ENCODE measurements at regions not wholly inside any gene's neighbourhood (a gene's known extent, or its start where the extent isn't known, plus 50 kb on each side); places are given as distances from the start of the nearest gene placed in this dataset.

DNA sequence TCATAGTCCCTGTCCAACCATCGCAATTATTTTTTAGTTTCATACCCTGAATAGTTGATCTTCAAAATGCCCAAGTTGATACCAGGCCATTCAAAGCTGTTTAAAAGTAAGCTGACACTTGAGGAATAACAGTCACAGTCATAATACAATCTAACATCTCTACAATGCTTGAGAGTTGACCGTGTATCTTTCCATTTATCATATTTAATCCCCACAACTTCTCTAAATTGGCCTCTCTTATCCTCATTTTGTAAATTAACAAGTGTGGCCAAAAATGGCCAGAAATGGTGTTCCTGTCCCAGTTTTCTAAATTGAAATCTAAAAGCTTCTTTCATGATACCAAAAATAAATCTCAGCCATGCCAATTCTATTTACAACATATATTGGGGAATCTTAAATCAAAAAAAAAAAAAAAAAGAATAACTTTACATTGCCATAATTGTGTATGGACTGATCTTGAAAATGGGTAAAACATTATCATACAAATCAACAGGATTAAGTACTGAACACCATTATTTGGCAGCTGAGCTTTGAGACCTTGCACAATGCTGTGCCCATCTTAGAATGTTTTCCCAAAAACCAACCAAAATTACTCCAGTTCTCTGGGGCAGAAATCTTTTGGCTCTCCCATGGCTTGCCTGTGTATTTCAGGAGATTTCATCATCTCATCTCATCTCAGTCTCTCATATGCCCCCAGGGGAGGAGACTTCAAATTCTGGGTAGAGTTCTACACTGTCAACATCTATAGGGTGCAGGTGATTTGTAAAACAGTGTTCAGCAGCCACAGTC lies 448.7 kb upstream of the JARID2 start:
- no peaks in the 10 kb centered on the region for H3K9me3 ChIP-seq (ENCODE audit: low read length)
- DNase-seq (ENCODE audit: low spot score) (no peak), ATAC-seq (no peak), FAIRE-seq (no peak)
- no peak overlapping the region for H3K27ac ChIP-seq (ENCODE audit: extremely low read length, insufficient read depth, low read length)
- WGBS (ENCODE audit: low lambda C conversion rate): 39% methylated on average over 2 of the region's 2 CpGs
- BruUV-seq (replicated peaks): no TSS peak
- H3K36me3 ChIP-seq (replicated peaks in 1 of 2; ENCODE audit: control insufficient read depth in 1 of 2, insufficient read depth in 2 of 2, low read length in 2 of 2): no peaks in the 10 kb centered on the region
- no peaks in the 10 kb centered on the region for H4K20me1 ChIP-seq (ENCODE audit: insufficient read depth, low read length)
- H3K4me1 ChIP-seq (ENCODE audit: insufficient read depth, low read length): no peaks in the 10 kb centered on the region
- POLR2A ChIA-PET: no interaction called here
- CTCF ChIA-PET (ENCODE audit: low intra/inter-chr PET ratio, low total read pairs): no interaction called here
- no peak overlapping the region for H3K9ac ChIP-seq (ENCODE audit: insufficient read depth, low read depth, low read length)
- no peak overlapping the region for H3K4me2 ChIP-seq (ENCODE audit: low read depth, low read length)
- in situ Hi-C loops (cut with HindIII; ENCODE audit: extremely low pct_ligation_motif_present, low pct_unique_long_range_greater_than_20kb): no loop called here
- no peaks in the 10 kb centered on the region for H3K27me3 ChIP-seq (ENCODE audit: control insufficient read depth in 1 of 2, insufficient read depth in 2 of 2, low read length in 2 of 2)
- H2AFZ ChIP-seq (ENCODE audit: low read length): no peak overlapping the region
- intact Hi-C loops (cut with micrococcal nuclease; ENCODE audit: unreplicated experiment): no loop called here
- no peaks in the 10 kb centered on the region for H3K79me2 ChIP-seq (ENCODE audit: insufficient read depth, low read length)
- H3K4me3 ChIP-seq (replicated peaks in 1 of 3; ENCODE audit: insufficient read depth in 1 of 3, low read depth in 2 of 3, low read length in 3 of 3): no peak overlapping the region
- TF ChIP-seq SP5 (CRISPR knock-in tag; IDR thresholded peaks at IDR 0.05; ENCODE audit: borderline replicate concordance, low read depth) (no peak), SP2 (CRISPR knock-in tag; IDR thresholded peaks at IDR 0.05) (no peak), ZNF780A (CRISPR knock-in tag; IDR thresholded peaks at IDR 0.05) (no peak), ZFP41 (CRISPR knock-in tag; IDR thresholded peaks at IDR 0.05; ENCODE audit: borderline replicate concordance) (no peak), IKZF4 (CRISPR knock-in tag; IDR thresholded peaks at IDR 0.05; ENCODE audit: borderline replicate concordance, low read depth, not compliant biosample characterization) (no peak), ZNF781 (CRISPR knock-in tag; IDR thresholded peaks at IDR 0.05; ENCODE audit: borderline replicate concordance, not compliant biosample characterization) (no peak), ZNF337 (CRISPR knock-in tag; IDR thresholded peaks at IDR 0.05; ENCODE audit: borderline replicate concordance, low read depth) (no peak)
- TF ChIP-seq, protein P1, sequence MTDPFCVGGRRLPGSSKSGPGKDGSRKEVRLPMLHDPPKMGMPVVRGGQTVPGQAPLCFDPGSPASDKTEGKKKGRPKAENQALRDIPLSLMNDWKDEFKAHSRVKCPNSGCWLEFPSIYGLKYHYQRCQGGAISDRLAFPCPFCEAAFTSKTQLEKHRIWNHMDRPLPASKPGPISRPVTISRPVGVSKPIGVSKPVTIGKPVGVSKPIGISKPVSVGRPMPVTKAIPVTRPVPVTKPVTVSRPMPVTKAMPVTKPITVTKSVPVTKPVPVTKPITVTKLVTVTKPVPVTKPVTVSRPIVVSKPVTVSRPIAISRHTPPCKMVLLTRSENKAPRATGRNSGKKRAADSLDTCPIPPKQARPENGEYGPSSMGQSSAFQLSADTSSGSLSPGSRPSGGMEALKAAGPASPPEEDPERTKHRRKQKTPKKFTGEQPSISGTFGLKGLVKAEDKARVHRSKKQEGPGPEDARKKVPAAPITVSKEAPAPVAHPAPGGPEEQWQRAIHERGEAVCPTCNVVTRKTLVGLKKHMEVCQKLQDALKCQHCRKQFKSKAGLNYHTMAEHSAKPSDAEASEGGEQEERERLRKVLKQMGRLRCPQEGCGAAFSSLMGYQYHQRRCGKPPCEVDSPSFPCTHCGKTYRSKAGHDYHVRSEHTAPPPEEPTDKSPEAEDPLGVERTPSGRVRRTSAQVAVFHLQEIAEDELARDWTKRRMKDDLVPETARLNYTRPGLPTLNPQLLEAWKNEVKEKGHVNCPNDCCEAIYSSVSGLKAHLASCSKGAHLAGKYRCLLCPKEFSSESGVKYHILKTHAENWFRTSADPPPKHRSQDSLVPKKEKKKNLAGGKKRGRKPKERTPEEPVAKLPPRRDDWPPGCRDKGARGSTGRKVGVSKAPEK (CRISPR knock-in tag; IDR thresholded peaks at IDR 0.05; ENCODE audit: borderline replicate concordance): no peak
- TF ChIP-seq, protein P2, sequence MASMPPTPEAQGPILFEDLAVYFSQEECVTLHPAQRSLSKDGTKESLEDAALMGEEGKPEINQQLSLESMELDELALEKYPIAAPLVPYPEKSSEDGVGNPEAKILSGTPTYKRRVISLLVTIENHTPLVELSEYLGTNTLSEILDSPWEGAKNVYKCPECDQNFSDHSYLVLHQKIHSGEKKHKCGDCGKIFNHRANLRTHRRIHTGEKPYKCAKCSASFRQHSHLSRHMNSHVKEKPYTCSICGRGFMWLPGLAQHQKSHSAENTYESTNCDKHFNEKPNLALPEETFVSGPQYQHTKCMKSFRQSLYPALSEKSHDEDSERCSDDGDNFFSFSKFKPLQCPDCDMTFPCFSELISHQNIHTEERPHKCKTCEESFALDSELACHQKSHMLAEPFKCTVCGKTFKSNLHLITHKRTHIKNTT (CRISPR knock-in tag; IDR thresholded peaks at IDR 0.05): no peak
- TF ChIP-seq, protein P3, sequence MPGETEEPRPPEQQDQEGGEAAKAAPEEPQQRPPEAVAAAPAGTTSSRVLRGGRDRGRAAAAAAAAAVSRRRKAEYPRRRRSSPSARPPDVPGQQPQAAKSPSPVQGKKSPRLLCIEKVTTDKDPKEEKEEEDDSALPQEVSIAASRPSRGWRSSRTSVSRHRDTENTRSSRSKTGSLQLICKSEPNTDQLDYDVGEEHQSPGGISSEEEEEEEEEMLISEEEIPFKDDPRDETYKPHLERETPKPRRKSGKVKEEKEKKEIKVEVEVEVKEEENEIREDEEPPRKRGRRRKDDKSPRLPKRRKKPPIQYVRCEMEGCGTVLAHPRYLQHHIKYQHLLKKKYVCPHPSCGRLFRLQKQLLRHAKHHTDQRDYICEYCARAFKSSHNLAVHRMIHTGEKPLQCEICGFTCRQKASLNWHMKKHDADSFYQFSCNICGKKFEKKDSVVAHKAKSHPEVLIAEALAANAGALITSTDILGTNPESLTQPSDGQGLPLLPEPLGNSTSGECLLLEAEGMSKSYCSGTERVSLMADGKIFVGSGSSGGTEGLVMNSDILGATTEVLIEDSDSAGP (CRISPR knock-in tag; IDR thresholded peaks at IDR 0.05; ENCODE audit: borderline replicate concordance): no peak
- TF ChIP-seq, protein P4, sequence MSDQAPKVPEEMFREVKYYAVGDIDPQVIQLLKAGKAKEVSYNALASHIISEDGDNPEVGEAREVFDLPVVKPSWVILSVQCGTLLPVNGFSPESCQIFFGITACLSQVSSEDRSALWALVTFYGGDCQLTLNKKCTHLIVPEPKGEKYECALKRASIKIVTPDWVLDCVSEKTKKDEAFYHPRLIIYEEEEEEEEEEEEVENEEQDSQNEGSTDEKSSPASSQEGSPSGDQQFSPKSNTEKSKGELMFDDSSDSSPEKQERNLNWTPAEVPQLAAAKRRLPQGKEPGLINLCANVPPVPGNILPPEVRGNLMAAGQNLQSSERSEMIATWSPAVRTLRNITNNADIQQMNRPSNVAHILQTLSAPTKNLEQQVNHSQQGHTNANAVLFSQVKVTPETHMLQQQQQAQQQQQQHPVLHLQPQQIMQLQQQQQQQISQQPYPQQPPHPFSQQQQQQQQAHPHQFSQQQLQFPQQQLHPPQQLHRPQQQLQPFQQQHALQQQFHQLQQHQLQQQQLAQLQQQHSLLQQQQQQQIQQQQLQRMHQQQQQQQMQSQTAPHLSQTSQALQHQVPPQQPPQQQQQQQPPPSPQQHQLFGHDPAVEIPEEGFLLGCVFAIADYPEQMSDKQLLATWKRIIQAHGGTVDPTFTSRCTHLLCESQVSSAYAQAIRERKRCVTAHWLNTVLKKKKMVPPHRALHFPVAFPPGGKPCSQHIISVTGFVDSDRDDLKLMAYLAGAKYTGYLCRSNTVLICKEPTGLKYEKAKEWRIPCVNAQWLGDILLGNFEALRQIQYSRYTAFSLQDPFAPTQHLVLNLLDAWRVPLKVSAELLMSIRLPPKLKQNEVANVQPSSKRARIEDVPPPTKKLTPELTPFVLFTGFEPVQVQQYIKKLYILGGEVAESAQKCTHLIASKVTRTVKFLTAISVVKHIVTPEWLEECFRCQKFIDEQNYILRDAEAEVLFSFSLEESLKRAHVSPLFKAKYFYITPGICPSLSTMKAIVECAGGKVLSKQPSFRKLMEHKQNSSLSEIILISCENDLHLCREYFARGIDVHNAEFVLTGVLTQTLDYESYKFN (CRISPR knock-in tag; conservative IDR thresholded peaks at IDR 0.05): no peak
- TF ChIP-seq, protein P5, sequence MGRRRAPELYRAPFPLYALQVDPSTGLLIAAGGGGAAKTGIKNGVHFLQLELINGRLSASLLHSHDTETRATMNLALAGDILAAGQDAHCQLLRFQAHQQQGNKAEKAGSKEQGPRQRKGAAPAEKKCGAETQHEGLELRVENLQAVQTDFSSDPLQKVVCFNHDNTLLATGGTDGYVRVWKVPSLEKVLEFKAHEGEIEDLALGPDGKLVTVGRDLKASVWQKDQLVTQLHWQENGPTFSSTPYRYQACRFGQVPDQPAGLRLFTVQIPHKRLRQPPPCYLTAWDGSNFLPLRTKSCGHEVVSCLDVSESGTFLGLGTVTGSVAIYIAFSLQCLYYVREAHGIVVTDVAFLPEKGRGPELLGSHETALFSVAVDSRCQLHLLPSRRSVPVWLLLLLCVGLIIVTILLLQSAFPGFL (CRISPR knock-in tag; IDR thresholded peaks at IDR 0.05): no peak

Measured in HepG2 (cell line).